ENCODE measurements at regions not wholly inside any gene's neighbourhood (a gene's known extent, or its start where the extent isn't known, plus 50 kb on each side); places are given as distances from the start of the nearest gene placed in this dataset.

GRCh38 chr2:133829450-133830020 lies 261.3 kb upstream of the NCKAP5 start:
- TF ChIP-seq EZH2 (IDR thresholded peaks at IDR 0.05; ENCODE audit: borderline replicate concordance, low read length) (no peak), CTCF (conservative IDR thresholded peaks at IDR 0.05 in 1 of 2, IDR thresholded peaks at IDR 0.05 in 1 of 2; ENCODE audit: extremely low read depth in 1 of 2, insufficient read depth in 1 of 2, low read depth in 1 of 2, low read length in 2 of 2) (no peak)

Measured in mammary epithelial cell (primary cell).